ENCODE measurements at regions not wholly inside any gene's neighbourhood (a gene's known extent, or its start where the extent isn't known, plus 50 kb on each side); places are given as distances from the start of the nearest gene placed in this dataset.
"Not testable (repeated sequence)": the region's sequence is repeated elsewhere in the genome, so short reads cannot be mapped to it uniquely, and the experiment has no call there.

GRCh38 chr1:196160066-196160795, 448.0 kb downstream of the KCNT2 start:
- DNase-seq, result no peak

DNA sequence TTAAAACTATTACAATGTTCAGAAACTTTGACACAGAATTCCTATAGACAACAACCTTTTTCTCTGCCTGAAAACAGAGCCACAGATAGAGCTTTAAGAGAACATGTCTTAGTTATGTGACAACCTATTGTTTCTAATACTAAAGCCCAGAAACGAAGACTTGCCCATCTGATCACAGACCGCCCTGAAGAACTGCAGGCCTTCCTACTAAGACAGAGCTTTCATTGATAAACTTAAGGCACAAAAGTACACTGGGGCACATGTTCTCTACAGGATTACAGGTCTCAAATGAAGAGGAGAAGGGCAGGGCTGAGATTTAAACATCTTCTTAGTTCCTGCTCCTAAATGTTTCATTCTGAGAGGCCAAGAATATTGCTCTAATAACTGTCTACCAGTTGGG, 452.7 kb downstream of the KCNT2 start:
- DNase-seq, result no peak

- no peak for DNase-seq
Observed at GRCh38 chr1:196152975-196153374, 455.3 kb downstream of the KCNT2 start.

GRCh38 chr1:196152086-196152485, 456.2 kb downstream of the KCNT2 start:
- DNase-seq, result no peak

DNA sequence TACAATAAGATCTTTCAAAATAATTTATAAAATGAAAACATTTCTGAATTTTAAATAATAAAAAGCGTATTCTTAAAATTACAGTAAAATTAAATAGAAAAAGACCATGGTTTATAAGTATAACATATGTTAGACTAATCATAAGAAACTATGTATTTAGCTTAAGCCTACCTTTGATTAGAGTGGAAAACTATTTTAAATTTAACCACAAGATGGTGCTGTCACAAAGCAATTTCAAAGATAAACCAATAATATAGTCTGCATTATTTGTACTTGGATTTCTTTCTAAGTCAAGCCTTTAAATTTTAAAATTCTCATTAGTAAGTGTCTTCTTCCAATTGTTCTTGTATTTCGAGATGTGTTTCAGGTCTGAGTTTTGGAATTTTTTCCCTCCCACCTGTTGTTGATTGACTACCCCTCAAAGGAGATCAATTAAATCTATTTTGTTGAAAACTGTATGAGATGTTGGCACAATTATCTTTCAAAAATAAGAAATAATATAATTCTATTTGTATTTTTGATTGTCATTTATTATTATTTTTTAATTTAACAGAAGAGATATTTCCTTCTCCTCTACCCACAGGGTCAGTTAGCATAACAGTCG, 459.8 kb downstream of the KCNT2 start:
- no peak for DNase-seq

GRCh38 chr1:196147530-196147929, 460.7 kb downstream of the KCNT2 start:
- no peak for DNase-seq

GRCh38 chr1:196145151-196145550, 463.1 kb downstream of the KCNT2 start:
- DNase-seq, result not testable (repeated sequence)

DNA sequence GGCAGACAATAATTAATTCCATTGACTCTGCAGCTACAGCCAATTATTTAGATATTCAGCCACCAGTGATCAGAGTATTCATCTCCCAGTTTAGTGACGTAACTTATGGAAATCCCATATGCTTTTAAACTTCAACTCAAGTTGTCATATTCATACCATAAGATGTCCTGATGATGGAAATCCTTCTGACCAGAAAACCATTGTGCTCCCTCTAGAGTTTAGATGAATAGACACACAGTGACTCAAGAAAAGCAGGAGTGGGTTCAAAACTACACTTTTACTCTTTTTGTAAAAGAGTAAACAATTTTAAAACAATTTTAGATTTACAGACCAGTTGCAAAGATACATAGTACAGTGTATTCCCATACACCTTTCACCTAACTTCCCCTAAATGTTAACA, 463.7 kb downstream of the KCNT2 start:
- DNase-seq, result no peak

DNA sequence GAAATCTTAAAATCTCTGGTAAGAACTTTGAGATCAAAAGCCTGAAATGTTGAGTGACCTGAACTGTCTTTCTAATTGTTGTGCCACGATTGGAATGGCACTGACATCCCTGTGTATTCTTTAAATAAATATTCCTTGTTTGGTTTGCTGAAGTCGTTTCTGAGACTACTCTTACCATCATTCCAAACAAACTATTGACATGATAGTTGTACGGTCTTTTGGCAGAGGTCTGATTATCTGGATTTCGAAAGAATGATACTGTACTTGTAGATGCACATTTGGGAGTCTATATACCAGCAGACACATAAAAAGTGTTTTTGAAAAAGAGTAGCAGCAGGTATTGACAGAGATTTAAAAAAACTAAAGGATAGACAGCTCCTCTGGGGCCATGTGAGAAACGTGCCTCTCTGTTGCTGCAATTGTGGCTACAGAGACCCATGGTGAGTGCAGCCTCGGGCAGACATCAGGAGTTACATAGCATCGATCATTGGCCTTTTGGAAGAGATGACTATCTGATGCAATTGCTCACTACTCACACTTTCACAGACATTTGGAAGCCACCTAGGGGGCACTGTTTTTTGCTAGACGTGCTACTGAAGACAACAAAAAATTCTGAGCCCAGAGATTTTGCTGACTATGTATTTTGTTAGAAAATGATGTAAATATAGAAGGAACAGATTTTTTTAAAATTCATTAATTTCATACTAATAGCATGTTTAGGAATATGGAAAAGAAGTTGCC, 464.5 kb downstream of the KCNT2 start:
- DNase-seq, result no peak

GRCh38 chr1:196142111-196142640, 466.1 kb downstream of the KCNT2 start:
- no peak for DNase-seq

- no peak for DNase-seq
Observed at GRCh38 chr1:196136396-196136795, 471.8 kb downstream of the KCNT2 start.

- DNase-seq, result no peak
Observed at GRCh38 chr1:196131691-196132090, 476.5 kb downstream of the KCNT2 start.

DNA sequence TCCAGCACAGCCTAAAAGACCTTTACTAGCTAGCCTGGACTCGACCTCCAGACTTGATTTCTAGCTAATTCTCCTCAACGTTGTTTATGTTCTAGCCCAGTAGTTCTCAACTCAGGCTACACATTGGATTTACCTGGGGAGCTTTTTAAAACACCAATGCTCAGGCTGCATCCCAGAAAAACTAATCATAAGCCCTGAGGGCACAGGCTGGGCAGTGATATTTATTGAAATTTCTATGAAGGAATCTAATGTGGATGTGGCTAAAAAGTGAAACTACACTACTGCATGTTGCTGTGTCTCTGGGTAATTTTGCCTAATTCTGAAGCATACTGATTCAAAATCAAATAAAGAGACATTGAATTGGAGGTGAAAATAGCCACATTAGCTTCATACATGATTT, 479.4 kb downstream of the KCNT2 start:
- no peak for DNase-seq

DNA sequence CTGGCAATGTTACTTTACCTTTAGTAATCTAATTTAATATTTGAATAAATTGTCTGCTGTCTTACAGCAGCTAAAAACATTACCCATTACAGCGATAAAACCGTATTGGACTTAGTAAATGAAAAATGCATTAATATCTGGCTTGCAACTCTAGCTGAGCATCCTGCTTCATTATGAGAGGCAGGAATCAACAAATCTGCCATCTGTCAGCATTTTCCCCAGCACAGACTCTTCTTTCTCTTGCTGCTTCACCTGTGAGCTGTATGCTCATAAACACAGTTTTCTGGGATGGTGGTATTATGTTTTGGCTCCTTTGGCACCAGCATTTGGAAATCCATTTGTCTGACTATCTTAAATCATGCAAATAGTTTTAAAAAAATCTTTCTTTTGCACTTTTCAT, 487.1 kb downstream of the KCNT2 start:
- no peak for DNase-seq

GRCh38 chr1:196115646-196116045, 492.6 kb downstream of the KCNT2 start:
- no peak for DNase-seq

GRCh38 chr1:196114193-196114592, 494.0 kb downstream of the KCNT2 start:
- no peak for DNase-seq

DNA sequence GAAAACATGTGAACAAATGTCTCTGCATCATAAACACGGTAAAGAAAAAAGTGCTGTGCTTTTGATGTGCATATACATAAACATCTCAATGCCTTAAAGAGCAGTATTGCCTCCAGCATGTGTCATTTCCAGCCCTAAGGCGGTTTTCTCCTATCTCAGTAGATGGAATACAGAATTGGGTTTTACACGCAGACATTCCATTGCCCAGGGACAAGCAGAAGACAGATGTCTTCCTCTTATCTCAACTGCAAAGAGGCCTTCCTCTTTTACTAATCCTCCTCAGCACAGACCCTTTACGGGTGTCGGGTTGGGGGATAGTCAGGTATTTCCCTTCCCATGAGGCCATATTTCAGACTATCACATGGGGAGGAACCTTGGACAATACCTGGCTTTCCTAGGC, 499.2 kb downstream of the KCNT2 start:
- not testable (repeated sequence) for DNase-seq

- no peak for DNase-seq
Observed at GRCh38 chr1:196105901-196106300, 502.3 kb downstream of the KCNT2 start.

GRCh38 chr1:196102826-196103225, 505.4 kb downstream of the KCNT2 start:
- no peak for DNase-seq

GRCh38 chr1:196098000-196098399, 510.2 kb downstream of the KCNT2 start:
- DNase-seq, result no peak

DNA sequence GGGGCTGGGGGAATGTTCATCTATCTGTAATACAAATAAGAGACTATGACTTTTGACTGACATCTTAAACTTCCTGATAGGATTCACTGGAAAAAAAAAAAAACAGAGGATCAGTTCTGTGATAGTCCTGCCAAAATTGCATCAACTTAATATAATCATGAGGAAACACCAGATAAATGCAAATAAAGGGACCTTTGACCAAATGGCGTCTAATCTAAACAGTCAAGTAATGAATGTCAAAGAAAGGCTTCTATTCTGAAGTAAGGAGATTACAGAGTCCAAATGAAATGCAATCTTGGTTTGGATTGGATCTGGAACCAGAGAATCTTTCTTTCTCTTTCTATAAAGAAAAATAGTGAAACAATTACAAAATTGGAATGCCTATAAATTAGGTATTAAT, 513.4 kb downstream of the KCNT2 start:
- no peak for DNase-seq

DNA sequence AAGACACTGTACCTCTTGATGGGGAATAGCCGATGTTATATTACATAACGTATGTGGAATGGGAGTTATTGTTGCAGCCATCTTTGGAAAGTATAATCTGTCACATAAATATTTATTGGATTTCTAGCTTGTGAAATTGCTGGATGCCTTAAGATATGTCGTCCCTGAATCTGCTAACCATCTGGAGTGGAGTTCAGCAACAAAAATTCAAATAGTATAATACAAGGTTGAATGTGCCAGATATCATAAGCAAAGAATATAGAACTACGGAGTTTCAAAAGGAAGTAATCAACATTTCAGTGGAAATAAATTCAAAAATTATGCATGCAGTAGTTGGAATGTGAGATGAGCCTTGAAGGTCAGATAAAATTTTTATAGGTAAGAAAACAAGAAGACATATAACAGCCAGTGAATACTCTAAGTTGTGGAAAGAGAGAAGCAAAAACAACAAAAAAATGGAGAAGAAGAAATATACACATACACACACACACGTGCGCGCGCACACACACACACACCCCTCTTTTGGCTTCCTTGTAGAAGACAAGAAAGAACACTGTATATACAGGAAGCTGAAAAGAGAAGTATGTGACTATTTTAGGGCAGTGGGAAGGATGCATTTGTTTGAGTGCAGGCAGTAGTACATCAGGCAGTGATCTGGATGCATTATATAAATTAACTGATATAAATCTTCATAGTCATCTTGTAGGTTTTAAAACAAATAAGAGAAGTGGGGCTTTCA, 516.7 kb downstream of the KCNT2 start:
- no peak for DNase-seq

GRCh38 chr1:196090226-196090625, 518.0 kb downstream of the KCNT2 start:
- no peak for DNase-seq

Measured in activated effector memory CD4-positive, alpha-beta T cell treated with Interleukin-2 at 50 U/mL for 16 hours (primary cell).